Activated CD8-positive, alpha-beta memory T cell treated with anti-CD3 and anti-CD28 coated beads, Interleukin-2, amount 50 U/mL, for 1 hour (primary cell): ENCODE measurements at regions not wholly inside any gene's neighbourhood (a gene's known extent, or its start where the extent isn't known, plus 50 kb on each side); places are given as distances from the start of the nearest gene placed in this dataset.

Experiments
- DNase-seq: peaks from one replicate; pipeline ENCODE4 v3.0.0-alpha.2; 2020; ENCODE audit errors: extremely low read depth

GRCh38 chr2:2849464-2850217 lies 518.6 kb upstream of the MYT1L start:
- no peak for DNase-seq

DNA sequence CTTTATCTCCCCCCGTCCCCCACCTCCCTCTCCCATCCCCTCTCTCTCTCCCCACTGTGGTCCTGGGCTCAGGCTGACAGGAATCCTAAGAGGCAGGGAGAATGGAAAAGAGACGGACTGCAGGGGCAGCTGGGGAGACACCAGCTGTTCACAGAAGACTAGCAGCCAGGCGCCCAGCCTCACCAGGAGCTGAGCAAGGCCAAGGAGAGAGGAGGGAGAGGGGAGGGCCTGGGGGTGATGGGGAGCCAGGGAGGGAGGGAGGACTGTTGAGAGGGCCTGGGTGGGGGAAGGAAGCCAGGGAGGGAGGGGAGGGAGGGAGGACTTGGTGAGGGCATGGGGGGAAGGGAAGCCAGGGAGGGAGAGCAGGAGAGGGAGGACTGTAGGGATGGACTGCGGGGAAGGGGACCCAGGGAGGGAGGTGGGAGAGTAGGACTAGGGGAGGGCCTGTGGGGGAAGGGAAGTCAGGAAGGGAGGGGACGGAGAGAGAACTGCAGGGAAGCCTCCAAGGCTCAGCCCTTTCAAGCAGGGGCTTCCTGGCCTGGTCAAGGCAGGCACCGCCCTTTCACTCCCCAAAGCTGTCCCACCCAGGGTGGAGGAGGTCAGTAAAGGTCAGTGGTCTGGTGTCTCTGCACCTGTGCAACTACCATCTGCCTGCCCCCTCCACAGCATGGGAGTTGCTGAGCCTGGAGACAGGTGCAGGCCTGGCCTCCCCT lies 517.7 kb upstream of the MYT1L start:
- no peak for DNase-seq

- DNase-seq, result no peak
Observed at GRCh38 chr2:2848198-2848597, 517.1 kb upstream of the MYT1L start.

GRCh38 chr2:2847209-2847676 lies 516.2 kb upstream of the MYT1L start:
- DNase-seq, result no peak

DNA sequence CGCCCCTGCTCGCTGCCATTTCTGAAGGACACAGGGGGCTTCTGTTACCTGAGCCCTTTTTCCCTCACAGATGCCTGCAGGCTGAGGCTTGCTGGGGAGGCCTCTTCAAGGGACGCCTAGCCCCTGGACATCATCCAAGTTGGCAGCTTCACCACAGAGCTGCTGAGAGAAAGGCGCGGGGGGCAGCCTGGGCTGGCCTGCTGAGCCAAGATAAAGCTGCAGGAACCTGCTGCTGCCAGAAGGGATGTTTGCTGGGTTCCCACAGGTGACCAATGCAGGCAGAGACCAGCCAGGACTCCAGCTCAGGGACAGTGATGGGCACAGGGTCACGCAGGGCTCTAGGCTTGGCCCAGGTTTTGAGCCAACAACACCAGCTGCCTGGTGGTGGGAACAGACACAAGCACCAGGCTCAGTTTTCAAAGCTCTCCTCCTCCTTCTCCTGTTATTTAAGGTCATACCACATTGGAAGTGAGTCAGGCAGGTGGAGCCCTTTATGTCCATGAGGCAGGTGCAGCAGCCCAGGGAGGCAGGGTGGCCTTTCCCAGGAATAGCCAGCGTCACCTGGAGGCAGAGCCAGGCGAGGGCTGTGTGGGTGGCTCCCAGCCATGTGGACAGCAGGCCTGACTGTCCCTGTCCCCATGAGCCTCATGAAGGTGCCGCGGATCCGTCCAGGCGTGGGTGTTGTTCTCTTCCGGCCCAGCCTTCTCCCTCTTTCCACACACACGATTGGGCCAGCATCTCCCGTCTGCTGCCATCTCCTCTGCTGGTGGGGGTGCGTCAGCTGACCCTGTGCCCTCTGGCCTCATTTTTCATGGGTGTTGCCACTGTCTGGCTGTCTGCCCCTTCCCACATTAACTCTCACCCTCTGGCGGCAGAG lies 515.5 kb upstream of the MYT1L start:
- no peak for DNase-seq

DNA sequence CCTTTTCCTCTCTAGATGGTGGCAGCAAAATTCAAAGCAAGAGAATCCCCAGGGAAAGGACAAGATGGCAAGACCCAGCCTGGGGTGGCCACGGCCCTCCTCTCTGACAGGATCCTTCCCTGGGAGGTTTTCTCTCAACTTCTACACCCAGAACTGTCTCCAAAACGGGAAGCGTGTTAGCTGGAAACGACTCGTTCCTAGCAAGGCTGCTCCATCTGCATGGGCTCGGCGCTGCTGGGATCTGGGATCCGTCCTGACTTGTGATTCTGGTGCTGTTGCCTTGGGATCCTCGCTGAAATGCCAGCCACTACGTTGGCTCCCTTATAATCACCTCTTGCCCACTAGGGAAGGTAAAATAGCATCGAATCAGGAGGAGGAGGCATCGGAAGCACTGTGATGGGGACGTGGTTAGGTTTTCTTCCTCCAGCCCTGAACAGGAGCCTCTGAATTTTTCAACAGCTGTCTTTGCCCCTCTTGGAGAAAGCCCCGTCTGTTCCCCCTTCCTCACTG lies 514.8 kb upstream of the MYT1L start:
- no peak for DNase-seq

DNA sequence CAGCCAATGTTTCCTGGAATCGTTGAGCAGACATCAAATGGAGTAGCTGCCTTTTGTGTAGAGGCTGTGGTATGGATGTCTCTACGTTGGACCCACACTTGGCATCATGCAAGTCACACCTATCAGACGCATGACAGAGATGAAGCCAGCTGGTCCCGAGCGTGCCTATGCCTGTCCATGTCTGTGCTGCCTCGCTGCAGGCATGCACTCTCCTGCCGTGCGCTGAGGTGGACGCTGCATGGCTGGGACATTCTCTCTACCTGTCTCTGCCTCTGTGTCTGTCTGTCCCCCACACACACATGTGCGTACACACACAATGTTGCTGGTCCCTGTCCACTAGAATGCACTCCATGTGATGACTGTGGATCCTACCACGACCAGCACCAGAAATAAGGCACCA lies 514.2 kb upstream of the MYT1L start:
- DNase-seq, result no peak

- no peak for DNase-seq
Observed at GRCh38 chr2:2843969-2844548, 513.0 kb upstream of the MYT1L start.

GRCh38 chr2:2842466-2842865 lies 511.4 kb upstream of the MYT1L start:
- DNase-seq, result no peak

GRCh38 chr2:2840681-2841300 lies 509.7 kb upstream of the MYT1L start:
- no peak for DNase-seq

DNA sequence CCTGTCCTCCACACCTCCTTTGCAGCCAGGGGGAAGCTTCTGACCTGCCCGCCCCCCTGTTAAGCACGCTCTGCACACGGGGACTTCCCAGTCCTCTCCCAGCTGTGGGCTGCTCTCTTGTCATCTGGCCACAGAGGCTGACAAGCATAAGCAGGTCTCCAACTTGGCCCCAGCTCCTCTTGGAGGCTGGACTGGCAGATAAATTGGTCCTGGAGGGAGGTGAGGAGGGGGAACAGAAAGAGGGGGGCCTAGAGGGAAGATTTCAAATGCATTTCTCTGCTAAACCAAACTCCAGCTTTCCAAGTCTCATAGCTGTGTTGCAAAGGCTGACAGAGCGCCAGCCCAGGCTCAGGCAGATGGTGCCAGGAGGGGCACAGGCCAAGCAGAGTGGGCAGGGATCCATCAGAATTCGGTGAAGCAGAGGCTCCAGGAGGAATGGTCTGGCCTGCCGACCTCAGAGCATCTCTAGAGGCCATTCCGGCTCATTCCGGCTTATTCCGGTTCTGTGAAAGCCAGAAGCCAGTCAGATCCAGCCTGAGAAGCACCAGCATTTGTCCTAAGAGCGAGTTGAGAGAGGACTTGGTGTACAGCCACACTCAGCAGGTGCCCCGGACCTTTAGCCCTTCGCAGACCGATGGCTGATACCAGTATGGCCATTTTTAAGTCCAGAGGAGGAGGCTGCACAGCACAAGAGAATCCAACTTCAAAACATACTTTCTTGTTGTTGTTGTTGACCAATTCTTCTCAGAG lies 508.9 kb upstream of the MYT1L start:
- no peak for DNase-seq

GRCh38 chr2:2839393-2839781 lies 508.3 kb upstream of the MYT1L start:
- DNase-seq, result no peak

DNA sequence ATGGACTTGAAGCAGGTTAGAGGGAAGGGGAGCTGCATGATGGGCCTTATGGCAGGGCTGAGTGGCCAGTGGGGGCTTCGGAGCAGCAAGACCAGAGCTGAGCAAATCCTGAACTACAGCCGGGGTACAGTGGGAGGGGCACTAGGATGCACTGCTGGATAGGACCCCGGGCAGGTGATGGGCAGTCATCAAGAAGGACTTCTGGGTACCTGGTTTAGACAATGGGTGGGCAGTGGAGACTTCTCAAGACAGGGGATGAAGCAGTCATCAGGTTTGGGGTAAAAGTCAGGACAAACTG lies 507.4 kb upstream of the MYT1L start:
- DNase-seq, result no peak

DNA sequence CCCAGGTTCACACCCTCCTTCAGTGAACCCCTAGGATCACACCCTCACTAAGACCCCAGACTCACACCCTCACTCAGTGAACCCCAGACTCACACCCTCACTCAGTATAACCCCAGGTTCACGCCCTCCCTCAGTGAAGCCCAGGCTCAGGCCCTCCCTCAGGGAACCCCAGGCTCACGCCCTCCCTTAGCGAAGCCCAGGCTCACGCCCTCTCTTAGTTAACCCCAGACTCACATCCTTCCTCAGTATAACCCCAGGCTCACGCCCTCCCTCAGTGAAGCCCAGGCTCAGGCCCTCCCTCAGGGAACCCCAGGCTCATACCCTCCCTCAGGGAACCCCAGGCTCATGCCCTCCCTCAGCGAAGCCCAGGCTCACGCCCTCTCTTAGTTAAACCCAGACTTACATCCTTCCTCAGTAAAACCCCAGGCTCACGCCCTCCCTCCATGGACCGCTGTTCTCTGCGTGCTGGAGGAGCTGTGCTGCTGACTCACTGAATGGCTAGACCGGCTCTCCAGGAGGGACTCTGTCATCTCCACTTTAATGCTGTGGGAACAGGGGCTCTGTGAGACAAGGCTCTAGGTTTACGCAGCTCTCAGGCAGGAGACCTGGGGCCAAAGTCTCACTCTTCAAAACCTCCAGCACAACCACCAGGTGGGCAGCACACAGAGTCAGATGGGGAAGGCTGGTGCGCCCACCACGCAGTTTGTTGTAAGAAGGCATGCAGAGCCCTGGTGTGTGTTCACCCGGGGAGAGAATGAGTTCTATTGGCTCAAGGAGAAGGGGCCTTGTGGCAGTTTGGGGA lies 506.9 kb upstream of the MYT1L start:
- DNase-seq, result no peak

DNA sequence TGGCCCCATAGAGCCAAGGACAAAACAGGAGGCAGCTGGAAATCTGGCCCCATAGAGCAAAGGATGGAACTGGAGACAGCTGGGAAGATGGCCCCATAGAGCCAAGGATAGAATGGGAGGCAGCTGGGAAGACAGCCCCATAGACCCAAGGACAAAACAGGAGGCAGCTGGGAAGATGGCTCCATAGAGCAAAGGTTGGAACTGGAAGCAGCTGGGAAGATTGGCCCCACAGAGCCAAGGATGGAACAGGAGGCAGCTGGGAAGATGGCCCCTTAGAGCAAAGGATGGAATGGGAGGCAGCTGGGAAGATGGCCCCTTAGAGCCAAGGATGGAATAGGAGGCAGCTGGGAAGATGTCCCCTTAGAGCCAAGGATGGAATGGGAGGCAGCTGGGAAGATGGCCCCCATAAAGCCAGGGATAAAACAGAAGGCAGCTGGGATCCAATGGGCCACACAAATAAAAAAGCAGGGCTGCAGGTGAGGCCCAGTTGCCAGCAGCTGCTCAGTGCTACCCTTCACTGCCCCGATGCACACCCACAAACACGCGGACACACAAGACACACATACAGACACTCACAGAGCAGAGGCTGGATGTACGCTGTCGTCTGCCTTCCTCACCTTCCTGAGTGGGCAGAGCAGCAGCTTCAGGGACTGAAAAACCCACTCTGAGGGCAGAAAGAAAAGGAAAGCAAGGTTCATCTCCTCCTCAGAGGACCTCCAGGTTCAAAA lies 505.4 kb upstream of the MYT1L start:
- no peak for DNase-seq

GRCh38 chr2:2834516-2835254 lies 503.6 kb upstream of the MYT1L start:
- no peak for DNase-seq

GRCh38 chr2:2834105-2834504 lies 503.0 kb upstream of the MYT1L start:
- no peak for DNase-seq

GRCh38 chr2:2832657-2833056 lies 501.6 kb upstream of the MYT1L start:
- no peak for DNase-seq

GRCh38 chr2:2831633-2832032 lies 500.6 kb upstream of the MYT1L start:
- no peak for DNase-seq
